Ishikawa (cell line): ENCODE measurements at regions not wholly inside any gene's neighbourhood (a gene's known extent, or its start where the extent isn't known, plus 50 kb on each side); places are given as distances from the start of the nearest gene placed in this dataset.

Experiments
- CEBPB ChIP-seq: IDR thresholded peaks from 2 replicates; pipeline ENCODE4 v1.6.1; 2012
- CREB1 ChIP-seq: IDR thresholded peaks from 2 replicates; pipeline ENCODE4 v1.6.1; 2012; ENCODE audit warnings: low read depth
- EGR1 ChIP-seq: IDR thresholded peaks from 2 replicates; pipeline ENCODE4 v1.6.1; 2012
- EP300 ChIP-seq: IDR thresholded peaks from 2 replicates; pipeline ENCODE4 v1.6.1; 2012; ENCODE audit warnings: borderline replicate concordance
- FOXM1 ChIP-seq: IDR thresholded peaks from 2 replicates; pipeline ENCODE4 v1.6.1; 2012; ENCODE audit warnings: low read depth, borderline replicate concordance
- NFIC ChIP-seq: IDR thresholded peaks from 2 replicates; pipeline ENCODE4 v1.6.1; 2012
- RAD21 ChIP-seq: IDR thresholded peaks from 2 replicates; pipeline ENCODE4 v1.6.1; 2012; ENCODE audit warnings: low read depth
- TEAD4 ChIP-seq: IDR thresholded peaks from 2 replicates; pipeline ENCODE4 v1.6.1; 2012
- ZBTB7A ChIP-seq: IDR thresholded peaks from 2 replicates; pipeline ENCODE4 v1.6.1; 2012; ENCODE audit warnings: low read depth
- TF ChIP-seq, protein P1 (sequence below): IDR thresholded peaks from 2 replicates; pipeline ENCODE4 v1.6.1; 2012; ENCODE audit warnings: low read depth, mild to moderate bottlenecking
- TF ChIP-seq, protein P2 (sequence below): IDR thresholded peaks from 2 replicates; pipeline ENCODE4 v1.6.1; 2012
- TF ChIP-seq, protein P3 (sequence below): IDR thresholded peaks from 2 replicates; pipeline ENCODE4 v1.6.1; 2012

DNA sequence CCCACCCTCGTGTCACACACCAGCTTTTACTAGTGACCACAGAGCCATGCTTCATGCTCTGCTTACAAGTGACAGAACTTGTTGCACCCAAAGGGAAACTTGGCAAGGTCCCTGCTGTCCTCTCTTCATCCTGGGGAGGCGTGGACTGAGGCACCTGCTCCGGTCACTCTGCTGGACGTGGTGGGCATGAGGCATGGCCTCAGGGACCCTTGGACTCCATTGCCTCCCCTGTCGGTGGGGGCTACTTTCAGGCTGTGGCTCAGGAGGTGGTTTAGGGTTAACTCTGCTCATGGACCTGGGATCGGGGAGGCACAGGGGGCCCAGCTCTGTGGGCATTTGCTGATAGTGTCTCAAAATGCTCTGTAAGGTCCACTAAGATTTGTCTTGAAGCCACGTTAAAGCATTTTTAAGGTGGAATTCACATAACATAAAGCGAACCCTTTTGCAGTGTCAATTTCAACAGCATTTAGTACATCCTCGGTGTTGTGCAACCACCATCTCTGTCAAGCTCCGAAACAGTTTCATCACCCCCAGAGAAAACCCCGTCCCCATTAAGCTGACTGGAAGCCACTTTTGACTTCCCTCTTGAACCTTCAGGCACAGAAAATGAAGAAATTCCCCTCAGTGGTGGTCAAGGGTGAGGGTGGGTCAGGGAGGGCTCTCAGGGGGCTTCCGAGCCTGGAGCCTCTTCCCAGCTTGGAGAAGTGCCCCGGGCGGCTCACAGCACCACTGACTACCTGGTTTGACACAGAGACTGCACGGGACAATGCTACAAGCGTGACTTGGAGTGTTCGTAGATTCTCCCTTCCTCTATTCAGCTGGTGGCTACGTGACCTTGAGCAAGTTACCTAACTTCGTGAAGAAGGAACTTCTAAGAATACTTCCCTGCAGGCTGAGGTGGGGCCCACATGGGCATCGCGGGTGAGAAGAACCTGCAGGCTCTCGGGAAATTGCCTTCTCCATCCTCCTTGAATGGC is 100.0 kb upstream of the HDAC4 start:
- no peak for TF ChIP-seq EGR1
- no peak for TF ChIP-seq NFIC
- no peak for TF ChIP-seq RAD21
- no peak for TF ChIP-seq FOXM1
- TF ChIP-seq, protein P1, sequence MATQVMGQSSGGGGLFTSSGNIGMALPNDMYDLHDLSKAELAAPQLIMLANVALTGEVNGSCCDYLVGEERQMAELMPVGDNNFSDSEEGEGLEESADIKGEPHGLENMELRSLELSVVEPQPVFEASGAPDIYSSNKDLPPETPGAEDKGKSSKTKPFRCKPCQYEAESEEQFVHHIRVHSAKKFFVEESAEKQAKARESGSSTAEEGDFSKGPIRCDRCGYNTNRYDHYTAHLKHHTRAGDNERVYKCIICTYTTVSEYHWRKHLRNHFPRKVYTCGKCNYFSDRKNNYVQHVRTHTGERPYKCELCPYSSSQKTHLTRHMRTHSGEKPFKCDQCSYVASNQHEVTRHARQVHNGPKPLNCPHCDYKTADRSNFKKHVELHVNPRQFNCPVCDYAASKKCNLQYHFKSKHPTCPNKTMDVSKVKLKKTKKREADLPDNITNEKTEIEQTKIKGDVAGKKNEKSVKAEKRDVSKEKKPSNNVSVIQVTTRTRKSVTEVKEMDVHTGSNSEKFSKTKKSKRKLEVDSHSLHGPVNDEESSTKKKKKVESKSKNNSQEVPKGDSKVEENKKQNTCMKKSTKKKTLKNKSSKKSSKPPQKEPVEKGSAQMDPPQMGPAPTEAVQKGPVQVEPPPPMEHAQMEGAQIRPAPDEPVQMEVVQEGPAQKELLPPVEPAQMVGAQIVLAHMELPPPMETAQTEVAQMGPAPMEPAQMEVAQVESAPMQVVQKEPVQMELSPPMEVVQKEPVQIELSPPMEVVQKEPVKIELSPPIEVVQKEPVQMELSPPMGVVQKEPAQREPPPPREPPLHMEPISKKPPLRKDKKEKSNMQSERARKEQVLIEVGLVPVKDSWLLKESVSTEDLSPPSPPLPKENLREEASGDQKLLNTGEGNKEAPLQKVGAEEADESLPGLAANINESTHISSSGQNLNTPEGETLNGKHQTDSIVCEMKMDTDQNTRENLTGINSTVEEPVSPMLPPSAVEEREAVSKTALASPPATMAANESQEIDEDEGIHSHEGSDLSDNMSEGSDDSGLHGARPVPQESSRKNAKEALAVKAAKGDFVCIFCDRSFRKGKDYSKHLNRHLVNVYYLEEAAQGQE = no peak
- TF ChIP-seq, protein P2, sequence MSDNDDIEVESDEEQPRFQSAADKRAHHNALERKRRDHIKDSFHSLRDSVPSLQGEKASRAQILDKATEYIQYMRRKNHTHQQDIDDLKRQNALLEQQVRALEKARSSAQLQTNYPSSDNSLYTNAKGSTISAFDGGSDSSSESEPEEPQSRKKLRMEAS = no peak
- TF ChIP-seq CREB1 = no peak
- TF ChIP-seq EP300 = no peak
- TF ChIP-seq CEBPB = no peak
- no peak for TF ChIP-seq ZBTB7A
- no peak for TF ChIP-seq TEAD4
- TF ChIP-seq, protein P3, sequence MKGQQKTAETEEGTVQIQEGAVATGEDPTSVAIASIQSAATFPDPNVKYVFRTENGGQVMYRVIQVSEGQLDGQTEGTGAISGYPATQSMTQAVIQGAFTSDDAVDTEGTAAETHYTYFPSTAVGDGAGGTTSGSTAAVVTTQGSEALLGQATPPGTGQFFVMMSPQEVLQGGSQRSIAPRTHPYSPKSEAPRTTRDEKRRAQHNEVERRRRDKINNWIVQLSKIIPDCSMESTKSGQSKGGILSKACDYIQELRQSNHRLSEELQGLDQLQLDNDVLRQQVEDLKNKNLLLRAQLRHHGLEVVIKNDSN = no peak
